Peyer's patch (tissue), 4 donors: ENCODE measurements at regions not wholly inside any gene's neighbourhood (a gene's known extent, or its start where the extent isn't known, plus 50 kb on each side); places are given as distances from the start of the nearest gene placed in this dataset.

Experiments
- CTCF ChIP-seq, 6 experiments: fragments of 450-650 bp in 4 of 6; fragments of 200-600 bp in 2 of 6; sonication (generic) in 1 of 6; IDR thresholded peaks; one replicate each; pipeline ENCODE4 v1.5.1; 2017 to 2019; ENCODE audit warnings: antibody characterized with exemption in 6 of 6, mild to moderate bottlenecking in 3 of 6, moderate library complexity in 1 of 6
- POLR2A ChIP-seq, 2 donors: fragments of 450-650 bp; IDR thresholded peaks; one replicate each; pipeline ENCODE4 v1.5.1; 2017; ENCODE audit warnings: antibody characterized with exemption in 2 of 2, mild to moderate bottlenecking in 2 of 2, moderate library complexity in 2 of 2

- TF ChIP-seq POLR2A (IDR thresholded peaks at IDR 0.05) (no peak), CTCF (IDR thresholded peaks at IDR 0.05) (no peak)
Observed at GRCh38 chrY:7720974-7721373, 809.4 kb upstream of the AMELY start.
